ENCODE measurements at regions not wholly inside any gene's neighbourhood (a gene's known extent, or its start where the extent isn't known, plus 50 kb on each side); places are given as distances from the start of the nearest gene placed in this dataset.

DNA sequence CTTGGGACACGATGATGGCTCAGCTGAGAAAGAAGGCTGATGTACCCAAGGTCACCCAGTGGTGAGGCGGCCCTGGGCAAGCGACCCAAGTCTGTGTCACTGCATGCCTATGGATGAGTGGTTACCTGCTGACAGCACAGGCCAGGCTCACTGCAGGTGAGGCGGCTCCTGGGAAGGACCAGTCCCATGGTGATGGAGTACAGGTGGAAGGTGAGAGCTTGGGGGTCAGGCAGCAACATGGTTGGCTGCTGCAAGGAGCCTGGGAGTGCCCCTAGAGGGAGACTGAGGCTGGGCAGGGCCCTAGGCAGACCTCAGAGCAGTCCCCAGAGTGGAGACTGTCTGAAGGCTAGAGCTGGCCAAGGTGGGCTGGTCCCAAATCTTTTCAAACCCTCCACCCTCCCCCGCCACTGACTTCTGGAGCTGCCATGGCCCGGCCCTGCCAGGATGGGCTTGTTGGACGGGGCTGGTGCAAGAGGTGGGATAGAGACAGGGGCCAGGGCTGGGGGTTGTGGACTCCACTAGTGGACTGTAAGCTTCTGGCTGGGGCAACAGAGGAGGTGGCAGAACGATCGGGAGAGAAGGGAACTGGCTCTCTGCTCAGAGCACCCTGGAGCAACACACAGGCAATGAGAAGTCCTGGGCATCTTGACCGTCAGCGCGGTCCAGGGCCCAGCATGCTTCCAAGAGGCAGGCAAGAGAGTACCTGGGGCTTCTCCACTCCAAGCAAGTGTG is 72.5 kb upstream of the SLC6A11 start:
- DNase-seq, result no peak

DNA sequence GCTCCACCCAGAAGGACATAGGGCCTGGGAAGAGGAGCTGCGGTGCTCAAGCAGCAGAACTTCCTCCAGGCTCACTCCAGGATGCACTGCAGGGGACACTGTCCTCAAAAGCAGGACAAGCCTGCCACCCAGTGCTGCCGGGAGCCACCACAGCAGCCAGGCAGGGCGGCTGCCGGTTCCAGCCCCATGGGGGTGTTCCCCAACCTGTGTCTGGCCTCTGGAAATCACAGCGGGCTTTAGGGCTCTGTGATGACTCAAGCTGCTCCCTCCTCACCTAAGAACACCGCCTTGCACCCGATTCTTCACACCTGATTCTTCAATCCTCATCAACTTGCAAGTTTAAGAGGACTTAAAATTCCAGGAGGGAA is 71.9 kb upstream of the SLC6A11 start:
- DNase-seq, result peak; percentile 1

- no peak for DNase-seq
Observed at GRCh38 chr3:10745392-10745791, 70.6 kb upstream of the SLC6A11 start.

DNA sequence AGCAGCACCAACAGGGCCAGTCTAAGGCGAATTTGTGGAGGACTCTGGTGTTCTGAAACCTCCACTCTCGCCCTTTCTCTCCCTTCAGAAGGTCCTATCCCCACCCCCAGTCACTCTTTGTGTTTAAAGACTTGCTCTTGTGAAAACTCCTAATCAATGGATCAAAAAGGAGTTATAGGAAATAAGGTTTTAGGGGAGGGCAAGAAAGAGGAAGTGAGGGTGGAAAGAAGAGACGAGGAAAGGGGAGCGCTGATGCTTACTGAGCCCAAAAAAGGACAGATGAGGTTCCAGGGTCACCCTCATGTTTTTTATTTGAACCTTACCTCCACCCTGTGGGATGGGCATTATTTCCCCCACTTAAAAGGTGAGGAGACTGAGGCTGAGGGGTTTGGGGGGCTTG is 70.0 kb upstream of the SLC6A11 start:
- no peak for DNase-seq

DNA sequence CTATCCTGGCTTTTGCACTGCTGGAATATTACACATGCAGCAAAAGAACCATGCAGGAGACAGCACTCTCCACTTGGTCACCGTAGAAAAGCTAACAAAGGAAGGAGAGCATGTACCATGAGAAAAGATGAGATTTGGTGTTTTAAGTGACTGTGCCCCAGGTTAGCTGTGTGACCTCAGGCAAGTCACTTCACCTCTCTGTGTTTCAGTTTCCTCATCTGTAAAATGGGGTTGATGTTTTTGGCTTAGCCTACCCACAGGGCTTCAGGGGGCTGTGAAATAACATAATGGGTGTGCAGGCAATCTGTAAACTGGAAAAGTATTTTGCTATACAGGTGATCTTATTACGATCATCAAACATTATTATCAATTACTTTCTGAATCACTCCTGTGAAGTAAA is 69.3 kb upstream of the SLC6A11 start:
- no peak for DNase-seq

- DNase-seq, result peak; percentile 25
Observed at GRCh38 chr3:10747341-10747740, 68.7 kb upstream of the SLC6A11 start.

DNA sequence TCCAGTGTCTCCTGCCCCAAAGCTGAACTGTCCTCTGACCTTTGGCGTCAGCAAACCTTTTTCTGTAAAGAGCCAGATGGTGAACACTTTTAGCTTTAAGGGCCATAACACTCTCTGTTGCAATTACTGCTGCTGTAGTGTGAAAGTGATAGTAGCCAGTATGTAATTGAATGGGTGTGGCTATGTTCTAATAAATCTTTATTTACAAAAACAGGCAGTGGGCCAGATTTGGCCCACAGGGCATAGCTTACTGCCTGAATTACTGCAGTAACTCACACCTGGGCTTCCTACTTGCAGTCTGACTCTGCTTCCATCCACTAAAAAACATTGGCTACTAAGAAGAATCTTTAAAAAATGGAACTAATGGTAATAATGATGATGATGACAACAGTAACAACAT is 68.0 kb upstream of the SLC6A11 start:
- DNase-seq, result no peak

- no peak for DNase-seq
Observed at GRCh38 chr3:10753964-10754363, 62.1 kb upstream of the SLC6A11 start.

GRCh38 chr3:10756546-10756945 is 59.5 kb upstream of the SLC6A11 start:
- no peak for DNase-seq

- DNase-seq, result no peak
Observed at GRCh38 chr3:10757021-10757820, 58.8 kb upstream of the SLC6A11 start.

GRCh38 chr3:10757821-10758130 is 58.3 kb upstream of the SLC6A11 start:
- DNase-seq, result no peak

GRCh38 chr3:10758304-10759037 is 57.6 kb upstream of the SLC6A11 start:
- peak; percentile 66 for DNase-seq

DNA sequence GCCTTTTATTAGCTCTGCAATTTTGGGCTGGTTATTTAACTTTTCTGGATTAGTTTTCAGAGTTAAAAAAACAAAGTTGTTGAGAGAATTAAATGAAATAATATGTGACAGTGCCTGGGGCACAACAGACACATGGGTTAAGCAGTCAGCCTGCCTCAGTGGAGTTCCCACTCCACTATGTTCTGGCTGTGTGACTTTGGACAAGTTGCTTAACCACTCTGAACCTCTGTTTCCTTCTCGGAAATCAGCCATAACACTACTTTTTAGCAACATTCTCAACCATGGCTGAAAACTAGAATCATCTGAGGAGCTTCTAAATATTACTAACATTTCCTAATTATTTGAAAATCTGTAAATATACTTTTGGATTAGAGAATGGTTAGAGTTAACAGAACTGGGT is 56.5 kb upstream of the SLC6A11 start:
- DNase-seq, result no peak

DNA sequence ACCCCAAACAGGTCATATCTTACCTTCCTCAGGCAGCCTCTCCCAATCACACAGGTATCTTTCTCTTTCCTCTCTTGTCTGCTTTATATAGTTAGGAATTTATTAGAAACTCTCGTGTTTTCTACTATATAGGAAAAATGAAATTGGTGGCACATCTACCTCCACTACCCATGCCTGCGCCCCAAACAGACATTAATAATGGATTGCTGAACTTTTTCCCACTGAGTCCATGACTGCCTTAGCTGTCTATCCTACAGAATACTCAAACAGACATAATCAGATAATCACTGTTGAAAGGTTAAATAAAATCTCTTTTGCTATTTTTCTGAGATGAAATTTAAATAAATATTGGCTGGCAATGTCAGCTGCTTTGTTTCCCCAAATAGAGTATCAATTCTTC is 55.8 kb upstream of the SLC6A11 start:
- DNase-seq, result no peak

DNA sequence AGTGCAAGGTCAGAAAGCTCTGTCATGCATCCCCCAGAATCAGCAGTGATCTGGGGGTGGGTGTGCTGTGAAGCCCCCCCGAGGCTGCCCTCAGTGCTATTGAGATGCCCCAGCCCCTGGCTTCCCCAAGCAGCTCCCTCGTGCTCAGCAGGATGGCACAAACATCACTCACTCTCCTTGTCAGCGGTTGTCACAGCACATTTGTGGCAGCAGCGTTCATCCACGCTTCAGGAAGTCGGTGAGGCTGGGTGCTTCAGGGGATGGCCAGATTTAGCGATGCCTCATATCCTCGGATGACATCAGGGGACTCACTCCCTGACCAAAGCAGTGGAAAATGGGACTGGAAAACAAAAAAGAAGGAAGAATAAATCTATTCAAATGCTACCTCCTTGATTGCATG is 54.4 kb upstream of the SLC6A11 start:
- DNase-seq, result no peak

- no peak for DNase-seq
Observed at GRCh38 chr3:10762116-10762515, 53.9 kb upstream of the SLC6A11 start.

DNA sequence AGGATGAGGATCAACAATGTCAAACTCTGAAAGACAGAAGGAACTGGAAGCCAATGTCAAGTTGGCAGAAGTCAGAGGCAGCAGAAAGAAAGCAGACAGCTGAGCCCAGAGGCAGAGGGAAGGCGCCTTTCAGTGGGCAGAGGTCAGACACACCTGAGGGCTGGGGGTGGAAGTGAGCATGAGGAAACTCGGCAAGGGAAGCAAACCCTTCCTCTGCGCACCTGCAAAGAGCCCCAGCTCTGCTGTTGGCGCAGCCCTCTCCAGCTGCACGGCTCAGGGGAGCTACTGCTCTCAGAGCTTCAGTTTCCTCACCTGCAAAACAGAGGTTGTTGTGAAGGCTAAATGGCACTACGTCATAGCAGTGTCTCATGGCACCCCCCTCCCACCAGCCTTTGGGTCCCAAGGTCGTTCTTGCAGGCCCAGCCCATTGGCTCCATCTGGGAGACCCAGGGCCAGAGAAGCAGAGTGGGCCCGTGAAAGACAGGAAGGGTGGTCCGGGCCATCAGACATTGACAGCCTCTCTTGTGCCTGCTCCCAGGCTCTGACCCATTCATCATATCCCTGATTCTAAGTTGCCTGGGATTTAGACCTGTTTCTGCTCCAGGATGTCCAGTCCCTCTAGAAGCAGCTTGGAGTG is 53.3 kb upstream of the SLC6A11 start:
- no peak for DNase-seq

DNA sequence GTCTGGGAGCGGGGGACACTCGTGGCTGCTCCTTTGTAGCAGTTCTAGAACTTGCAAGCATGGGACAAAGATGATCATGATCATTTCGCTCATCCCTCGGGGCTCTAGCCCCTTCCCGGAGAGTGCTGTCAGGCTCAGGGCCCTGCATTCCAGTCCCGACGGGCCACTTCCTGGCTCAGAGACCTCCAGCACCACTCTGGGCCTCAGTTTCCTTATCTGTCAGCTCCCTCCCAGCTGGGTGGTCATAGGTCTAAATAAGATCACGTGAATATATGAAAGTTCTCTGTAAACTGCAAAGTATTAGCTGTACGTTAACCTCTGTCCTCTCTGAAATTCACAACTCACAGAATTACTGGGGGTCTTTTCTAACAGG is 52.8 kb upstream of the SLC6A11 start:
- DNase-seq, result no peak

GRCh38 chr3:10763817-10764258 is 52.2 kb upstream of the SLC6A11 start:
- no peak for DNase-seq

DNA sequence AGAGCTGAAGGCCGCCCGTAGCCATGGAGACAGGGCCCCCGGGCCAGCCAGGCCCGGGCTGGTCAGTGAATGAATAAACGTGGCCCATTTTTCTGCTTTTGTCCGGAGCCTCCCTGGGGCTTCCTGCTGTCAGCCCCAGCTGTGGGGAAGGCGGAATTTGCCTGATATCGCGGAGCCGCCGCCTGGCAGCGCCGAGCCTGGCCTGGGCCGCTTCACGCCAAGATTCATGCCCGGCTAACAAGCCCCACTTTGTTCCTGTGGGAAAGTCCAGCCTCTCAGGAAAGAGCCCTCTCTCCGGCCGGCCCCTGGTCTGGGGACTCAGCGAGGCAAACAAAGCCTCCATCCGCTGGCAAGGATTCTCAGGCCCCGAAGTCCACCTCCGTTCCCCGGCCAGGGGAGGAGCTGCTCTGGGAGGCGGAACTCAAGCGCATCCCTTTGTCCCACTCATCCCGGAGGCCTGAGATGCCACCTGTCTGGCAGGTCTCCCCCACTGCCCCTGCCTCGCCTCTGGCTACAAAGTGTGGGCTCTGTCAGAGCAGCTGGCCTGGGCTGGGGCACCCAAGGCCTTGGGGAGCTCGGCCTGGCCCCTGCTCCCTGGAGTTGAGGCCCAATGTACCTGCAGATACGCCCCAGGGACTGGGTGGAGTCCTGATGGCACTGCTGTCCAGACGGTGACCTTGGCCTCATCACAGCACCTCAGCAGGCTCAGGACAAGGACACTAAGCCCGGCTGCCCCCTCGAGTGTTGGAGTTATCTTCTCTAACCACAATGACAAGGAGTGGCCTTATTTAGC is 51.6 kb upstream of the SLC6A11 start:
- no peak for DNase-seq

DNA sequence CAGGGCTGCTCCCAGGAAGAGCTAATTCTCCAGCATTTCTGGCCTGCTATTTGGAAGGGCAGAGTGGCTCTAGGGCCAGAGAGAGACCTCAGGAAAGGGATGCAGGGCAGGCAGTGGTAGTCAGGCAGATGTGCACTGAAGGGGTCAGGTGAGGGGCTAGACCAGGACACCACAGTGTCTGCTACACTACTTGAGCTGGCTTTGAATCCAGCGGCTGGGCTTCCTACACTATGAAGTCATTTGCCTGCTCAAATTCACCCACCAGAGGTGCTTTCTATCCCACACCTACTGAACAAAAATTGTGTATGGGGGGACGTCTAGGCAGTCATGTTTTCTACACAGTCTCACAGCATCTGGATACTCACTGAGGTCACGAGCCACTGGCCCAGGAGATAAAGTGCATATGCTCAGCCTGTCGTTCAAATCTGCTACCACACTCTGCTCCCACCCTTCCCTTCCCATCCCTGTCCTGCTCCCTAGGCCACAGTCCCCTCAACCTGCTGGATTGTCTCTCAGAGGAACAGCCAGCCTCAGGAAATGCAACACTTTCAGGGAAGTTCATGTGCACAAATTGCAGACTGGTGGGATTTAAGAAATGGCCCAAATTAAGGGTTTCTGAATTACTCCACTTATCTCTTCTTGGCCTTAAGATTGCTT is 49.9 kb upstream of the SLC6A11 start:
- no peak for DNase-seq

Data from NCI-H1105 treated with DMSO at 0.1 percent for 48 hours (cell line).